ENCODE measurements at regions not wholly inside any gene's neighbourhood (a gene's known extent, or its start where the extent isn't known, plus 50 kb on each side); places are given as distances from the start of the nearest gene placed in this dataset.

- TF ChIP-seq POLR2A (IDR thresholded peaks at IDR 0.05) (no peak), CTCF (IDR thresholded peaks at IDR 0.05) (no peak), POLR2AphosphoS5 (IDR thresholded peaks at IDR 0.05) (no peak), EP300 (IDR thresholded peaks at IDR 0.05) (no peak)
Observed at GRCh38 chr3:3278073-3278472, 98.6 kb upstream of the CRBN start.
